Suprapubic skin (tissue), 4 donors: ENCODE measurements at regions not wholly inside any gene's neighbourhood (a gene's known extent, or its start where the extent isn't known, plus 50 kb on each side); places are given as distances from the start of the nearest gene placed in this dataset.

Experiments
- DNase-seq, 2 donors: peaks; one replicate each; pipeline ENCODE4 v3.0.0-alpha.2; 2019; ENCODE audit warnings: low spot score in 2 of 2
- H3K27ac ChIP-seq: fragments of 200-600 bp; sonication (generic); one replicate; pipeline ENCODE4 v1.5.1; 2019
- H3K27me3 ChIP-seq: fragments of 200-600 bp; sonication (generic); one replicate; pipeline ENCODE4 v1.5.1; 2019
- H3K36me3 ChIP-seq: fragments of 200-600 bp; sonication (generic); one replicate; pipeline ENCODE4 v1.5.1; 2019
- H3K4me1 ChIP-seq: fragments of 200-600 bp; sonication (generic); one replicate; pipeline ENCODE4 v1.5.1; 2019
- H3K4me3 ChIP-seq: fragments of 200-600 bp; sonication (generic); one replicate; pipeline ENCODE4 v1.5.1; 2019; ENCODE audit warnings: mild to moderate bottlenecking
- H3K9me3 ChIP-seq: fragments of 200-600 bp; sonication (generic); one replicate; pipeline ENCODE4 v1.5.1; 2019
- CTCF ChIP-seq, 2 donors: fragments of 200-600 bp in 1 of 2; fragments of 450-650 bp in 1 of 2; sonication (generic) in 1 of 2; IDR thresholded peaks; one replicate each; pipeline ENCODE4 v1.5.1; 2016 to 2019; ENCODE audit warnings: antibody characterized with exemption in 2 of 2, mild to moderate bottlenecking in 1 of 2, moderate library complexity in 1 of 2
- EP300 ChIP-seq: sonication (generic); formaldehyde crosslinking; IDR thresholded peaks from one replicate; pipeline ENCODE4 v1.6.1; 2017; ENCODE audit warnings: antibody characterized with exemption
- POLR2A ChIP-seq, 2 donors: fragments of 450-650 bp; IDR thresholded peaks; one replicate each; pipeline ENCODE4 v1.6.1; 2017; ENCODE audit warnings: antibody characterized with exemption in 2 of 2, mild to moderate bottlenecking in 2 of 2, moderate library complexity in 2 of 2
- POLR2AphosphoS5 ChIP-seq, 3 donors: sonication (generic); formaldehyde crosslinking; IDR thresholded peaks; one replicate each; pipeline ENCODE4 v1.6.1; 2017; ENCODE audit warnings: antibody characterized with exemption in 3 of 3
- WGBS: methylation state at CpG from one replicate; pipeline ENCODE4 v1.1.5; 2018; 5-methylcytosine and 5-hydroxymethylcytosine counted together

GRCh38 chr5:62112689-62113228 is 193.2 kb upstream of the KIF2A start:
- H3K4me1 ChIP-seq: no peaks in the 10 kb centered on the region
- DNase-seq: no peak

GRCh38 chr5:62115014-62115413 is 191.0 kb upstream of the KIF2A start:
- no peaks in the 10 kb centered on the region for H3K9me3 ChIP-seq
- H3K4me1 ChIP-seq: no peaks in the 10 kb centered on the region
- no peak overlapping the region for H3K4me3 ChIP-seq
- TF ChIP-seq POLR2A (IDR thresholded peaks at IDR 0.05) (no peak), POLR2AphosphoS5 (IDR thresholded peaks at IDR 0.05) (no peak), EP300 (no peak), CTCF (IDR thresholded peaks at IDR 0.05) (no peak)
- H3K27ac ChIP-seq: no peak overlapping the region
- H3K36me3 ChIP-seq: no peaks in the 10 kb centered on the region
- 54% methylated on average over 2 of the region's 2 CpGs for WGBS
- H3K27me3 ChIP-seq: no peaks in the 10 kb centered on the region
- no peak for DNase-seq

More at GRCh38 chr5:62112689-62113228, 193.2 kb upstream of the KIF2A start:
- no peak overlapping the region for H3K27ac ChIP-seq
- 66% methylated on average over 2 of the region's 2 CpGs for WGBS
- TF ChIP-seq POLR2AphosphoS5 (IDR thresholded peaks at IDR 0.05) (no peak), POLR2A (IDR thresholded peaks at IDR 0.05) (no peak), CTCF (IDR thresholded peaks at IDR 0.05) (no peak), EP300 (no peak)
- H3K36me3 ChIP-seq: no peaks in the 10 kb centered on the region
- H3K27me3 ChIP-seq: no peaks in the 10 kb centered on the region
- no peaks in the 10 kb centered on the region for H3K9me3 ChIP-seq
- H3K4me3 ChIP-seq: no peak overlapping the region

GRCh38 chr5:62124266-62124665 is 181.7 kb upstream of the KIF2A start:
- no peaks in the 10 kb centered on the region for H3K9me3 ChIP-seq
- no peak for TF ChIP-seq POLR2A (IDR thresholded peaks at IDR 0.05)
- no peak for TF ChIP-seq EP300
- no peak for TF ChIP-seq CTCF (IDR thresholded peaks at IDR 0.05)
- TF ChIP-seq POLR2AphosphoS5 (IDR thresholded peaks at IDR 0.05): no peak
- no peak overlapping the region for H3K4me3 ChIP-seq
- no peaks in the 10 kb centered on the region for H3K36me3 ChIP-seq
- H3K27ac ChIP-seq: no peak overlapping the region
- 89% methylated on average over 6 of the region's 6 CpGs for WGBS
- DNase-seq: no peak
- no peaks in the 10 kb centered on the region for H3K4me1 ChIP-seq
- H3K27me3 ChIP-seq: no peaks in the 10 kb centered on the region

- Histone ChIP-seq H3K36me3 (no peaks in the 10 kb centered on the region), H3K4me1 (no peaks in the 10 kb centered on the region), H3K4me3 (no peak overlapping the region), H3K27ac (no peak overlapping the region), H3K9me3 (no peaks in the 10 kb centered on the region), H3K27me3 (no peaks in the 10 kb centered on the region)
- no peak for TF ChIP-seq POLR2A (IDR thresholded peaks at IDR 0.05)
- no peak for TF ChIP-seq CTCF (IDR thresholded peaks at IDR 0.05)
- TF ChIP-seq EP300: no peak
- TF ChIP-seq POLR2AphosphoS5 (IDR thresholded peaks at IDR 0.05): no peak
- 80% methylated on average over 2 of the region's 2 CpGs for WGBS
- DNase-seq: no peak
Measured at GRCh38 chr5:62126090-62126489, 179.9 kb upstream of the KIF2A start.

- TF ChIP-seq POLR2A (IDR thresholded peaks at IDR 0.05) (no peak), POLR2AphosphoS5 (IDR thresholded peaks at IDR 0.05) (no peak), EP300 (no peak), CTCF (IDR thresholded peaks at IDR 0.05) (no peak)
Measured at GRCh38 chr5:62127098-62127736, 178.8 kb upstream of the KIF2A start.

More at GRCh38 chr5:62127098-62127736, 178.8 kb upstream of the KIF2A start:
- 71% methylated on average over 2 of the region's 2 CpGs for WGBS
- H3K4me3 ChIP-seq: no peak overlapping the region
- H3K4me1 ChIP-seq: no peaks in the 10 kb centered on the region
- no peaks in the 10 kb centered on the region for H3K9me3 ChIP-seq
- H3K36me3 ChIP-seq: no peaks in the 10 kb centered on the region
- H3K27ac ChIP-seq: no peak overlapping the region
- no peak for DNase-seq
- H3K27me3 ChIP-seq: no peaks in the 10 kb centered on the region
